Neural progenitor cell (in vitro differentiated cells): ENCODE measurements at regions not wholly inside any gene's neighbourhood (a gene's known extent, or its start where the extent isn't known, plus 50 kb on each side); places are given as distances from the start of the nearest gene placed in this dataset.

Experiments
- EZH2phosphoT487 ChIP-seq: fragments of 200-600 bp; sonication (generic); IDR thresholded peaks from 2 replicates; pipeline ENCODE4 v1.6.1; 2017; ENCODE audit warnings: antibody characterized with exemption
- TF ChIP-seq, protein P1 (sequence below): fragments of 200-600 bp; sonication (generic); IDR thresholded peaks from 2 replicates; pipeline ENCODE4 v1.5.1; 2017; ENCODE audit warnings: antibody characterized with exemption, mild to moderate bottlenecking

DNA sequence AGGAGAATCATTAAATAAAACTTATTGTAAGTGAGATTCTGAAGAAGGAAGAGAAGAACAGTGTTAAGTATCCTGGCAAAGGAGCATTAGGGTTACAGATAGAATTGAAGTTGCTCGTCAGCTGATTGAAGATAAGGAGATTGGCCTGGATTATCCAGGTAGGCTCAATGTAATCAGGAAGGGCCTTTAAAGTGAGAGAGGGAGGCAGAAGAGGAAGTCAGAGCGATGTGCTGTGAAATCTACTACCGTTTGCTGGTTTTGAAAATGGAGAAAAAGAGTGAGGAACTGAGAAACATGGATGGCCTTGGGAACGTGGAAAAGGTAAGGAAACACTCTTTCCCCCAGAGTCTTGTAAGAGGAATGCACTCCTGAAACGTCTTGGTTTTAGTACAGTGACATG is 245.7 kb downstream of the ANTXR2 start:
- TF ChIP-seq, protein P1, sequence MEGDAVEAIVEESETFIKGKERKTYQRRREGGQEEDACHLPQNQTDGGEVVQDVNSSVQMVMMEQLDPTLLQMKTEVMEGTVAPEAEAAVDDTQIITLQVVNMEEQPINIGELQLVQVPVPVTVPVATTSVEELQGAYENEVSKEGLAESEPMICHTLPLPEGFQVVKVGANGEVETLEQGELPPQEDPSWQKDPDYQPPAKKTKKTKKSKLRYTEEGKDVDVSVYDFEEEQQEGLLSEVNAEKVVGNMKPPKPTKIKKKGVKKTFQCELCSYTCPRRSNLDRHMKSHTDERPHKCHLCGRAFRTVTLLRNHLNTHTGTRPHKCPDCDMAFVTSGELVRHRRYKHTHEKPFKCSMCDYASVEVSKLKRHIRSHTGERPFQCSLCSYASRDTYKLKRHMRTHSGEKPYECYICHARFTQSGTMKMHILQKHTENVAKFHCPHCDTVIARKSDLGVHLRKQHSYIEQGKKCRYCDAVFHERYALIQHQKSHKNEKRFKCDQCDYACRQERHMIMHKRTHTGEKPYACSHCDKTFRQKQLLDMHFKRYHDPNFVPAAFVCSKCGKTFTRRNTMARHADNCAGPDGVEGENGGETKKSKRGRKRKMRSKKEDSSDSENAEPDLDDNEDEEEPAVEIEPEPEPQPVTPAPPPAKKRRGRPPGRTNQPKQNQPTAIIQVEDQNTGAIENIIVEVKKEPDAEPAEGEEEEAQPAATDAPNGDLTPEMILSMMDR: no peak
- TF ChIP-seq EZH2phosphoT487: no peak
